SK-N-SH (cell line): ENCODE measurements at regions not wholly inside any gene's neighbourhood (a gene's known extent, or its start where the extent isn't known, plus 50 kb on each side); places are given as distances from the start of the nearest gene placed in this dataset.

Experiments
- FOXJ3 ChIP-seq: sonication (generic); formaldehyde crosslinking; IDR thresholded peaks from 2 replicates; pipeline ENCODE4 v1.5.1; 2020; ENCODE audit warnings: mild to moderate bottlenecking, missing genetic modification reagents
- IRF3 ChIP-seq: fragments of 150-350 bp; IDR thresholded peaks from 2 replicates; pipeline ENCODE4 v1.6.1; 2016; ENCODE audit warnings: mild to moderate bottlenecking, low read depth, low read length
- RAD21 ChIP-seq: IDR thresholded peaks from 2 replicates; pipeline ENCODE4 v1.6.1; 2012; ENCODE audit warnings: mild to moderate bottlenecking, low read length
- SMC3 ChIP-seq: IDR thresholded peaks from 2 replicates; pipeline ENCODE4 v1.6.1; 2012; ENCODE audit warnings: low read depth, low read length, improper control_type of control experiment
- TAF1 ChIP-seq: IDR thresholded peaks from 2 replicates; pipeline ENCODE4 v1.6.1; 2012; ENCODE audit warnings: low read depth, mild to moderate bottlenecking, low read length, moderate library complexity, borderline replicate concordance

- TF ChIP-seq TAF1 = no peak
- no peak for TF ChIP-seq RAD21
- TF ChIP-seq FOXJ3 (CRISPR knock-in tag) = no peak
- TF ChIP-seq SMC3 = no peak
- no peak for TF ChIP-seq IRF3
These were observed 155.8 kb upstream of the CT83 start for GRCh38 chrX:116618546-116618945.
